GM12865 (cell line): ENCODE measurements at regions not wholly inside any gene's neighbourhood (a gene's known extent, or its start where the extent isn't known, plus 50 kb on each side); places are given as distances from the start of the nearest gene placed in this dataset.
"Not testable (repeated sequence)": the region's sequence is repeated elsewhere in the genome, so short reads cannot be mapped to it uniquely, and the experiment has no call there.

Experiments
- DNase-seq: peaks from one replicate; pipeline ENCODE4 v3.0.0; 2010; ENCODE audit warnings: low read depth
- H3K4me3 ChIP-seq: 2 replicates; pipeline ENCODE4 v1.5.1; 2011; ENCODE audit warnings: mild to moderate bottlenecking, low read depth, low read length, control low read depth
- TF ChIP-seq, protein P1 (sequence below): IDR thresholded peaks from 2 replicates; pipeline ENCODE4 v1.5.1; 2011; ENCODE audit warnings: low read length, control low read depth, low read depth, inconsistent platforms; ENCODE audit not compliant: insufficient read depth; ENCODE audit errors: missing control alignments

DNA sequence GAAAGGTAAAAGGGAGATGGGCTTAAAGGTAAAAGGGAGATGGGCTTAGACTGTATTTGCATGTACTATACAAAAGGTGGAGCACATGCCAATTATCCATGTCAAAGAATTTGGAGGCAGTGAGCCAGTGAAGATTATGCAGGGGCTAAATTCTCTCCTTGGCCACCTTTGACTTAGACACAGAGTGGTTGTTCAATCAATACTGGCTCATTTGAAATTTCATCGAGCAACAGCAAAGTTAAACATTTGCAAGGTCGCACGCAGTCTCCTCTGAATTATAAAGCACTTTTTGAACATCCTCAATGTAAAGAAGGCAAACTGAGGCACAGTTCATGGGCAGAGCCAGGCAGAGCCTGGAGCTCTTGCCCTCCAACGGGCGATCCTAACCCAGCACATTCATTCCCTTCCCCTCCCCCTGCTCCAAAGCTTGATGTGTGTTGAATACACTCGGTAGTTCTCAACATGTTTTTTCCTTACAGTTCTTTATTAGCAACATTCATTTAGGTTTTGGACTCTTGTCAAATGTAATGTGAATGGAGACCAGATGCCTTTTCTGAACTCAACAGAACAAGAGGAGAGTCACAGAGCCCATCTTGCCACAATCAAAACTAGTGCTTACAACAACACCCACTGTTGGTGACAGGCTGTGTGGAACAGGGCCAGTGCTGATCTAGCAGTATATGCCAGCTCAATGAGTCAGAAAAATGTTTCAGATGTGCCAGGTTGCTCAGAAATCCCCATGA lies 169.7 kb upstream of the G2E3 start:
- no peak overlapping the region for H3K4me3 ChIP-seq

DNA sequence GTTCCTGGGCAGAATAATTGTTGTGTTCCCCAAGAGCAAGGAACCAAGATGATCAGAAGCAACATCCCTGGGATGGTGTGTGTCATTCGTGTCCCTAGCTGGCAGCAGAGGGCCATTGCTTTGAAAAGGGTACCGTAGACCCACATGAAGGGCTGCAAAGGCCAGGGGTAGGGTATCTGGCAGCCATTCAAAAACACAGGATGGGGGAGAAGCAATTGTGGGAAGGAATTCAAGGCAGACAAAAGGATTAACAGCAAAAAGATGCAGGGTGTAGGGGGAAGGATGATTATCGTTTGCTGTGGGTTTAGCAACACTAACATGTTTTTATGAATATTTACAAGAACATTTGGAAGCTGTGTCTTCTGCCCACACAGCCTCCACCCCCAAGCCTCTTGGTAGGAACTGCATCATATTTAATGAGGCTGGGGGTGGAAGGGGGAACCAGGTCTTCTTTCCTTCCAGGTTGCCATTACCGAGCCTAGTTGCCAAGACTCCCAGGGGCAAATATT lies 169.0 kb upstream of the G2E3 start:
- TF ChIP-seq, protein P1, sequence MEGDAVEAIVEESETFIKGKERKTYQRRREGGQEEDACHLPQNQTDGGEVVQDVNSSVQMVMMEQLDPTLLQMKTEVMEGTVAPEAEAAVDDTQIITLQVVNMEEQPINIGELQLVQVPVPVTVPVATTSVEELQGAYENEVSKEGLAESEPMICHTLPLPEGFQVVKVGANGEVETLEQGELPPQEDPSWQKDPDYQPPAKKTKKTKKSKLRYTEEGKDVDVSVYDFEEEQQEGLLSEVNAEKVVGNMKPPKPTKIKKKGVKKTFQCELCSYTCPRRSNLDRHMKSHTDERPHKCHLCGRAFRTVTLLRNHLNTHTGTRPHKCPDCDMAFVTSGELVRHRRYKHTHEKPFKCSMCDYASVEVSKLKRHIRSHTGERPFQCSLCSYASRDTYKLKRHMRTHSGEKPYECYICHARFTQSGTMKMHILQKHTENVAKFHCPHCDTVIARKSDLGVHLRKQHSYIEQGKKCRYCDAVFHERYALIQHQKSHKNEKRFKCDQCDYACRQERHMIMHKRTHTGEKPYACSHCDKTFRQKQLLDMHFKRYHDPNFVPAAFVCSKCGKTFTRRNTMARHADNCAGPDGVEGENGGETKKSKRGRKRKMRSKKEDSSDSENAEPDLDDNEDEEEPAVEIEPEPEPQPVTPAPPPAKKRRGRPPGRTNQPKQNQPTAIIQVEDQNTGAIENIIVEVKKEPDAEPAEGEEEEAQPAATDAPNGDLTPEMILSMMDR: no peak
- H3K4me3 ChIP-seq: no peak overlapping the region

More for the DNA sequence above, 169.7 kb upstream of the G2E3 start:
- TF ChIP-seq, protein P1: no peak
- DNase-seq: no peak

DNA sequence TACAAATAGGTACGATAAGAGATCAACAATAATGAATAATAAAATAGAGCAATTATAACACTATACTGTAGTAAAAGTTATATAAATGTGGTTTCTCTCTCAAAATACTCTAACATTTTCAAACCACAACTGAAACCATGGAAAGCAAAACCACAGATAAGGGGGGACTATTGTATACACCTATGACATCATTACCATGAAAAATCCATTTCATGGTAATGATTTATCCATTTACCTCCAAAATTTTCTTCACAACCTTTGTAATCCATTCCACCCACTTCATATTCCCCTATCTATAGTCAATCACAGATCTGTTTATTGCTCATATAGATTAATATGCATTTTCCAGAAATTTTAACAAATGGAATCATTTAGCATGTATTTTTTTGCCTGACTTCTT lies 163.9 kb upstream of the G2E3 start:
- DNase-seq: no peak
- TF ChIP-seq, protein P1: no peak

More for the DNA sequence above, 169.0 kb upstream of the G2E3 start:
- DNase-seq: no peak

DNA sequence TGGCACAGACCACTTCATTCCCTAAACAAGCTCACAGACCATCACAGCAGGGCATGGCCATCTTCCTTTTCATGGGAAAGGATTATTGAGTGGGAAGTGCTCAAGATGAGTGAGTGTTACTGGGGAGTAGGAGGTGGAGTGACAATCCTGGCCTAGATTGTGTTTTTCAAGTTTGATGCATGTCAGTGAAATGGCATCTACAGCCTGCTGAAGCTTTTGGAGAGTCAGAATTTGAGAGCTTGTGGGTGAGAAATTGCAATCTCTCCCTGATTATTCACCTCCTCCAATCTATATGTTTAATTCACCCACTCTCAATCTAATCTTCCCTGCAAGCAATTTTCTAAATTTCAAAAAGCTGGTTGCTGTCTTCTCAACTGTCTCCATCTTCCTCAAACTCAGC lies 156.1 kb upstream of the G2E3 start:
- no peak for DNase-seq
- TF ChIP-seq, protein P1: no peak
- H3K4me3 ChIP-seq: no peak overlapping the region

More for the DNA sequence above, 163.9 kb upstream of the G2E3 start:
- no peak overlapping the region for H3K4me3 ChIP-seq

DNA sequence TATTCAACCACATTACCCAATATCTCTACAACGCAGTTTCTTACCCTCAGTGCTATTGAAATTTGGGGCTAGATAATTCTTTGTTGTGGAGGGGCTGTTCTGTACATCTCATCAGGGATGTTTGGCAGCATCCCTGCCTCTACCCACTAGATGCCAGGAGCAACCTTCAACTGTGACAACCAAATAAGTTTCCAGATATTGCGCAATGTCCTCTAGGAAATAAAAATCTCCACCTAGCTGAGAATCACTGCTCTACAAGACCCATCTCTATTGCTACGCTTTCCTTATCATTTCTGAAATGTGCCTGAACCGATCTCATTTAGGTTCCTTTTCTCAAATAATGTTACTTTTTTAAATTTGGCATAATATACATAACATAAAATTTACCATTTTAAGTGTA lies 155.2 kb upstream of the G2E3 start:
- no peak for DNase-seq
- H3K4me3 ChIP-seq: no peak overlapping the region
- TF ChIP-seq, protein P1: no peak

DNA sequence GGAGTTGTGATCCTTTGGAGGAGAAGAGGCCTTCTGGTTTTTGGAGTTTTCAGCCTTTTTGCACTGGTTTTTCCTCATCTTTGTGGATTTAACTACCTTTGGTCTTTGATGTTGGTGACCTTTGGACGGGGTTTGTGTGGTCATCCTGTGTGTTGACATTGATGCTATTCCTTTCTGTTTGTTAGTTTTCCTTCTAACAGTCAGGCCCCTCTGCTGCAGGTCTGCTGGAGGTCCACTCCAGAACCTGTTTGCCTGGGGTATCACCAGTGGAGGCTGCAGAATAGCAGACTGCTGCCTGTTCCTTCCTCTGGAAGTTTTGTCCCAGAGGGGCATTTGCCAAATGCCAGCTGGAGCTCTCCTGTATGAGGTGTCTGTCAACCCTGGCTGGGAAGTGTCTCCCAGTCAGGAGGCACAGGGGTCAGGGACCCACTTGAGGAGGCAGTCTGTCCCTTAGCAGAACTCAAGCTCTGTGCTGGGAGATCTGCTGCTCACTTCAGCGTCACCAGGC lies 149.4 kb upstream of the G2E3 start:
- not testable (repeated sequence) for DNase-seq, H3K4me3 ChIP-seq

DNA sequence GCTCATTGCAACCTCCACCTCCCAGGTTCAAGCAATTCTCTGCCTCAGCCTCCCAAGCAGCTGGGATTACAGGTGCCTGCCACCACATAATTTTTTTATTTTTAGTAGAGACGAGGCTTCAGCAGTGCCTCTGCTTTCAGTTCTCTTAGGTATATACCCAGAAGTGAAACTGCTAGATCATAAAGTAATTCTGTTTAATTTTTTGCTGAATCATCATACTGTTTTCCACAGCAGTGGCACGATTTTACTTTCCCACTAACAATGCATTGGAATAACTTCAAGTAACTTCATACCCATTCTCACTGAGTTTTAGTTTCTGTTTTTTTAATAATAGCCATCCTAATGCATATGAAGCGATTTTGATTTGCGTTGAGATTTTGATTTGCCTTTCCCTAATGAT lies 148.0 kb upstream of the G2E3 start:
- TF ChIP-seq, protein P1: no peak
- DNase-seq: no peak
- no peak overlapping the region for H3K4me3 ChIP-seq

DNA sequence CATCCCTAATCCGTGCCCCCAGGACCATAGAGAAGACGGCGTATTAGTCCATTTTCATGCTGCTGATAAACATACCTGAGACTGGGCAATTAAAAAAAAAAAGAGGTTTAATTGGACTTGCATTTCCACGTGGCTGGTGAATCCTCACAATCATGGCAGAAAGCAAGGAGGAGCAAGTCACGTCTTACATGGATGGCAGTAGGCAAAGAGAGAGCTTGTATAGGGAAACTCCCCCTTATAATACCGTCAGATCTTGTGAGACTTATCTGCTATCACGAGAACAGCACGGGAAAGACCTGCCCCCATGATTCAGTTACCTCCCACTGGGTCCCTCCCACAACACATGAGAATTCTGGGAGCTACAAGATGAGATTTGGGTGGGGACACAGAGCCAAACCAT lies 145.8 kb upstream of the G2E3 start:
- DNase-seq, H3K4me3 ChIP-seq: not testable (repeated sequence)
